HG03060 (cell line): ENCODE measurements at regions not wholly inside any gene's neighbourhood (a gene's known extent, or its start where the extent isn't known, plus 50 kb on each side); places are given as distances from the start of the nearest gene placed in this dataset.

Experiments
- ATAC-seq: cut with Tn5 transposase; IDR thresholded peaks from one replicate; pipeline ENCODE4 v1.9.1; 2021; ENCODE audit warnings: low read depth, moderate number of reproducible peaks; ENCODE audit not compliant: unreplicated experiment

DNA sequence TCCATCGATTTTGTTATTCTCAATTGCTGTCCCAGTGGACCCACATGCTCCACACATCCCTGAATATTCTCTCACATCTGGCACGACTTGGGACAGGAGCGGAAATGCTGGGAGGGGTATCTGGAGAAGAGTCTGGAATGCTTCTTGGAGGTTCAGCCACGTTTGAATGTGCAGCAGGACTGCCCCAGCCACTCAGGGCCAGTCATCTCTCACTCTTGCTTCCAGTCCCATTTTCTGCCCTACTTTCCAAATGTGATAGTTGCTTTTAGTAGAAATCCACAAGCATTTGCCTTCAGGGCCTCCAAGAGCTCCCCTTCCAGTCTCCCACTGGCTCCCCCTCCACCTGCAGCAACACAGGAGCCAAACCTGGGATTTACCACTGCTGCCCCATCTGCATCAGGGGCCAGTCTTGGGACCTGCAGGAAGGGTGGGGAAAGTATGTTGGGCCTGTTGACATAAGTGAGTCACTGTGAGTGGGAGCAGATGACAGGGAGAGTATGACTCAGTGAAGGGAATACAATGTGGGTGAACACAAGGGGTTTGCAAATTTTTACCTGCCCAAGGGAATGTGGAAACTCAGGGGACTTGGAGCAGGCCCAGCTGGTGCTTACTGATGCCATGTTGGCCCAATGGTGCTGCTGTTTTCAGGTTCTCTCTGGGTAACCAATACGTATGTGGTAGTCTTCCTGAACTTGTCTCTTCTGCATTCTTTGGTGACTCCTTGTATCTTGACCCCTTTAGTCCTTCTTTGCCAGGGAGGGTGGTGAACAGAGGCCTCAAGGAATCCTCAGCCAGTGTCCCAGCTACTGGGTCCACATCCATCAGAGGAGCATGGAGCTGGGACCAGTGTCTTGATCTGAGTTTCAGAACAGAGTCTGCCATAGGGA, 78.8 kb upstream of the CRHR1 start:
- no peak for ATAC-seq

DNA sequence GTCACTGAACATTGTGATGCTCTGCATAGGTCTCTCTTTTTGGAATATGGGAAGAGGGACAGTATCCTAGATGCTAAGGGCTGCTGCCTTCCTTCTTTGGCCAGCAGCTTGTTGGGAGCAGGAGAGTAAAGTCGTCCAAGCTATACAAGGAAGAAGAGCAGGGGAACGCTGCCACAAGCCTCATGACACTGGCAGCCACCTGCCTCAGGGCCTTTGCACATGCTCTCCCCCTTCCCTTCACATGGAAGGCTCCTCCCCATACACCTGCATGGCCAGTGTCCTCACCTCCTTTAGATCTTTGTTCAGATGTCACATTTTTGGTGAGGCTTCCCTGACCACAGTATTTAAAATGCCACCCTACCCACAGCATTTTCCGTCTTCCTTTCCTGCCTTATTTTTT, 78.1 kb upstream of the CRHR1 start:
- no peak for ATAC-seq

DNA sequence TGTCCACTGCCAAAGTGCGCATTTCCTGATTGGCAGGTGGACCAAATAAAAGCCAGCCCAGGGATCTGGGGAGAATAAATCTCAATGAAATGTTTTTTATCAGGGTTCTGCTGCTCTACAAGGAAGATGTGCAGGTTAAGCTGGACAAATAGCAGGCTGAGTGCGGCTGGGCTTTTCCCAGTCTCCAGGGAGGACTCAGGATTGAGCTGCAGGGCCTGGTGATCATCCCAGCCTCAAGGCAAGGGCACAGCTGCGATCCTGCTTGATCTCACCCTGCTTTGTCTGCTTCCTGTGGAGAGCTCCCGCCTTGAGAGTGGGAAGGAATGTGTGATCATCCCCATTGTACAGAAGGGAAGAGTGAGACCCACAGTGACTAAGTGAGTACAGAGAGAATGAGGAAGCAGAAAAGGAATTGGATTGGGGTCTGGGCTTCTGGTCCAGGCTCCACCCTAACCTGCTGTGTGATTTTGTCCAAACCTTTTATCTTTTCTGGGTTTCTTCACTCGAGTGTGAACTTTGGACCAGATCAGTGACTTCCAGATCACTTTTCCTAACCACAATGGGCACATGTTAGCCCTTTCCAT, 75.3 kb upstream of the CRHR1 start:
- ATAC-seq: no peak

DNA sequence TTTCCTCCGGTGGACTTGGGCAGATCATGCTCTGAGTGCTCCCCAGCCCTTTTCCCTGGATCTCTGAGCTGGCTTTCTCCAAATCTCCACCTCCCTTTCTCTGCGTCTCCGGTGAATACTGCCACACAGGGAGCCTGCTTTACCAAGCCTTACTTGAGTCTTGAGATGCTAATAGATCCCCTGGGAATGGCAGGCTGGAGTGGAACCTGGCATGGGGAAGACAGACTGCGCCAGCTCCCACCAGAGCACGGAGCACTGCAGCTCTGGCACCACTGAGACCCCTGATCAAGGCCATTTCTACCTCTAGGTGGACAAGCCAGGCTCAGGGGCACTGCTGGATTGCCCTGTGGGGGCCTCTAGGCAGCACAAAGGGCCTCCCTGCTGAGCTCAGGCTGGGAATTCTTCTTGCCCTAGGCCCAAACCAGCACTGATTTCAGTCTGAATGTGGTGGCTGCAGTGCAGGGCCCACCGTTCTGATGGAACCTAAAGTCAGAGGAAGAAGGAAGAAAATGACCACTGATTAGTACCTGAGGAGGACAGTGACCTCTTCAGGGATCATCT, 74.3 kb upstream of the CRHR1 start:
- no peak for ATAC-seq

DNA sequence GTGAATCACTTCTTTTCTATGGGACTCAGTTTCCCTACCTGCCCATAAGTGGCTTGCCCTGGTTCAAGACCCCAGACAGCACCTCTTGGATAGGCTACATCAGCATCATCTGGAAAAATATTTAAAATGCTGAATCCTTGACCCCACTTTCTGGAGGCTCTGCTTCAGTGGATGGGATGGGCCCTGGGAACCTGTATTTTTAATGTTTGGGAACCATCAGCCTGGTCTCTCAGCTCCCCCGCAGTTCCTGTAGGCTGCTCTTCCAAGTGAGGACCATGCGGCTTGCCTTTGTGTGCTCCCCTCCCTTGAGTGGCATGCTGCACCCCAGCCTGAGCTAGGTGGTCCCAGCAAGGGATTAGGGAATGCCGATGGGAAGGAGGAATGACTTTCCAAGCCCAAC, 68.3 kb upstream of the CRHR1 start:
- no peak for ATAC-seq

DNA sequence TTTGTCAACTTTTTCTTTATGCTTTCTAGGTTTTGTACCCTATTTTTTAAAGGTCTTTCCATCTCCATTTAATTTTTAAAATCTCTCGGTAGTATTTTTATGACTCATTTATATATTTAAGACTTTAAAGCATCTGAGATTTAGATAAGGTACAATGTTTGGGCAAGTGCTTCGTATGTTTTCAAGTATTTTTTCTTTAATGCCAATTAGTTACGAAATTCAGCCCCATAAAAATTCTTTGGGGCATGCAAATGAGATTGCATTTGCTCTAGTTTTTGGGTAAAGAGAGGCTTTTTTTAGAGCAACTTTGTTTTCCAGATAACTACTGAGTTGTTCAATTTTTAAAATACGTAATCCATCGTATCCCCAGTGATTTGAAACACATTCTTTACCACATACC, 65.3 kb upstream of the CRHR1 start:
- no peak for ATAC-seq

DNA sequence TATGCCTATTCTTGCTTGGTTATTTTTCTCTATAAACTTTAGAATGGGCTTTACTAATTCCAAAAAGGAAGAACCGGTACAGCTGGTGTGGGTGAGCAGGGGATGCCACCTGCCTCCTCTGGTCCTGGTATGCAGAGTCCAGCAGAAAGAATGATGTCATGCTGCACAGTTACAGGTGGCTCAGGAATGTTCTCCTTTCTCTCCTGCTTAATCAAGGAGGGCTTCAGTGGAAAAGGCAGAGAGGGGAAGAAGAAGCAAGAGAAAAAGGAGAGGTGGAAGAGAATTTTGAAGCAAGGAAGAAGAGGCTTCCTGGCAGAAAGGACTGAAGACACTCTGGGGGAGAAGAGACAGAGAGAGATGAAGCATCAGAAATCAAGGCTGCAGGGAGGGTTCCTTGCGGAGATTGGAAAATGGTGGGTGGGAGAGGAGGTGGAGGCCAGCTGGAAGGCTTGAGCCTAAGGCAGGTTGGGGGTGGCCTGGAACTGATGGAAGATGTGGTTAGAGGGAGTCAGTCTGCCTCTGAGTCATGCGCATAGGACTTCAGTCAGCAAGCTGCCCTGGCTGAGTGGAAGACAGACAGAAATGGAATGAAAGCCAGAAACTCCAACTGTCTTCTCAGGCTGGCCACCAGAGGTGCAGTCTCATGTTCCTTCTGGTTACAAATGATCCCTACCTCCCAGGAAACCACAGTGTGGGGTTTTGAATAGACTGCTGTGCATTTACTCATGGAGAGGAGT, 64.6 kb upstream of the CRHR1 start:
- ATAC-seq: no peak

DNA sequence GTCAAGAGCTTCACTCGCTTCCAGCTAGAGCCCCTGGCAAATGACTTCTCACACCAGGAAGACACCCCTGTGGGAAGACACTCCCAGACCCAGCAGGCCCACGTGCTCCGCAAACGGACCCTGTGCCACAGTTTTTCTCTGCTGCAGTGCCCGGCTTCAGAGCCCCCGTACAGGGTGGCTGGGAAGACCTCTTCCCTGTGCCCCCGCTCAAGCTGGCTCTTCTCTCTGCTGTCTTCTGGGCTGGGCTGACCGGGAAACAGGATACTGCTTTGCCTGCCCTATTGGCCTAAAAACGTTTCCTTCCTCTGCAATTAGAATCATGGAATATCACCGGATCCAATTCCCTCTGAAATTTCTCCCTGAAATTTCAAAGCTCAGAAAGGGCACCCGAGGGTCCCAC, 63.7 kb upstream of the CRHR1 start:
- no peak for ATAC-seq

DNA sequence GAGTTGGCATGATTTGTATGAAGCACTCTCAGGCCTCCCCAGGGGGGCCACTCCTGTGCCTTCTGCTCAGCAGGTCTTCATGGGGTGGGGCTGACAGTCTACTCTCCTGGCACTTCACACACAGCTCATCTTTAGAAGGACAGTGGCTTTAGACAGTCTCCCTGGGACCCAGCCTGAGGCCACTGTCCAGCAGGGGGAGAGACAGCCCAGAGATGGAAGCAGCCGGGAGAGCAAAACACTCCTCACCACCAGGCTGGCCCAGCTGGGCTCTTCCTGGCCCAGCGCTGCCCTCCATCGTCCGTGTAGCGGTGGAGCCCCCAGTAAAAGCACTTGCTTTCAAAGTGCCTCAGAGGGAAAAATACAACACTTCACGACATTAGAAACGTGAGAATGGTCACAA, 62.0 kb upstream of the CRHR1 start:
- no peak for ATAC-seq

DNA sequence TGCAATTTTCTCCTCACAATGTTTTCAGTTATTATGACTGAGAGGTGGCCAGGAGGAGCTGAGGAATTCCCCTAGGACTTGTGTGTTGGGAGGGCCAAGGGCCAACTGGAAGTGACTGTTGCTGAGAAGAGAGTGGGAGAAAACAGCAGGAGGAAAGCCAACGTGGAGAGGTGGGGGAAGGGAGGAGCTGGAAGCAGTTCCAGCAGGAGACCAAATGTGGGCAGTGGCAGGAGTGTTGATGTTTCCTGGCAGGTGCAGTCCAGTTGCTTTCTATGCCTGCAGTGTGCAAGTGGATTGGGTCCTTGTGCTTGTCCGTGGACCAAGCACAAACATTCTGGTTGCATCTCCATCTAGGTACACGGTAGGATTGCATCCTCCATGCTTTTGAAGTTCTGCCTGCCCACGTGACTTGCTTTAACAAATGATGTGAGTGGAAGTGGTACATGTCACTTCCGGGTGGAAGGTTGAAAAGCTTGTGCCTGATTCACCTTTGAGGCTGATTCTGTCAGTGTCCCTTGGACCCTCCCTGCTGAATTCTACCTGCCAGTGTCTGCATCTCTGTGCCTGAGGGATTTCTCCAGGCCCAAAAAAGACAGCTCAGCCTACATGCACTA, 54.7 kb upstream of the CRHR1 start:
- no peak for ATAC-seq

DNA sequence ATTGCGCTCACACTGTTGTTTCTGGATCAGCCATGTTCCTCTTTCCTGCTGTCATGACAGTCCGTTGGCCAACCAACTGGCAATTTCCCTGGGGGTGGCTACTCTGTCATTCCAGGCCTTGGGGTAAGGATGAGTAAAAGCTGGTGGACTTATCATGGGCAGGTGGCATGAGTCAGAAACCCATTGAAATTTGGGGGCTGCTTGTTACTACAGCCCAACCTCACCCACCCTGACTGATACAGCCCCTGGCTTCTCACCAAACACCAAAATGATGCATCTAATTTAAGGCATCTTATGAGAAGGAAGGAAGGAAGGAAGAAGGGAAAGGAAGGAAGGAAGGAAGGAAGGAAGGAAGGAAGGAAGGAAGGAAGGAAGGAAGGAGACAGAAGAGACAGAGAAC, 53.9 kb upstream of the CRHR1 start:
- ATAC-seq: no peak

DNA sequence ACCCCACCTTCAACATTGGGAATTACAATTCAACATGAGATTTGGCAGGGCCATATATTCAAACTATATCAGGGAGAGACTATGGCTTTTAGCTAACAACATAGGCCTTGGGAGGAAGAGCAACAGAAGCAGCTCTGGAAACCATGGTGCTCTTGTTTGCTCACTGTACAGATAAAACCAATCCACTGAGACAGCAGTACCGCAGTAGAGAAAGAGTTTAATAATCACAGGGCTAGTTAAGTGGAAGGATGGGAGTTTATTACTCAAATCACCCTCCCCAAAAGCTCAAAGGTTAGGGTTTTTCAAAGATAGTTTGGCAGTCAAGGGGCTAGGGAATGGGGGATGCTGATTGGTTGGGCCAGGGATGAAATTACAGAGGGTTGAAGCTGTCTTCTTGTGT, 52.7 kb upstream of the CRHR1 start:
- ATAC-seq: no peak

DNA sequence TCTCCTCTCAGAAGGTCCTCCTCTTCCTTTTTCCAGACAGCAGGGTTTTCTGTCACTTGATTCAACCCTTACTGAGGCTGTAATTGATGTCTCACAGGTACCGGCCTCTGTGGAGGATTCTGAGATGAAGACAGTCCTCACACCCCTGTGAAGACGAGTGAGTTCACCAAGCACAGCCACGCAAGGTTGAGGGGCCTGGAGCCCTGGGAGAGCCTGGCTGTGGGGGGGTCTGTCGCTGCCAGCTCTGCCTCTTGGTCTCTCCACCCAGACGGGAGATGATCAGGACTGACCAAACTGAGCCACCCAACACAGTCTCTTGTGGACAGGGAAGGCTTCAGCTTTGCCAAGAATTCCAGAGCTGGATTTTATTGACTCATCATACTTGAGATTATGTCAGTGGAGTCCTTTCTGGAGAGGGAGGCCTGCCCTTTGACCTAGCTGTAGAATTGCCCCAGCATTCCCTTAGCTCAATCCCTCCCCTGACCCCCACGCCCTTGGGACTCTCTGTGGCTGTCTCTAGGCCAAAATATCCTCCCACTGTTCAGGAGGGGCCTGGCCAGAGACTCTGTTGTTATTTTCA, 51.1 kb upstream of the CRHR1 start:
- ATAC-seq: no peak

DNA sequence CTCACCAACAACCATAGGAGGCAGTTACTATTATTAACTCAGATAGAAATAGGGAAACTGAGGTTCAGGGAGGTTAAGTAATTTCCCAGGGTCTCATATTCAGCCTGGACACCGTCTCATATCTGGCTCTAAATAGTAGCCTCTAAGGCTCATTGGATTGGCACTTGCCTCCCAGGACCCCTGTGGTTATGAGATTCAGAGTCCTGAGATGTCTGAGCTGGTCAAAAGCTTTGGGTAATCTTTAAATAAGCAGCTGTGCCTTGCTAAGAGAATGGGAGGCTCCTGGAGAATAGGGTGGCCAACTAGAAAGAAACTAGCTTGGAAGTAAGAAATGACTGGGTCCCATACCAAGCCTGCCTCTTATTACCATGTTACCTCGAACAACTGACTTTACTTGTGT, 50.3 kb upstream of the CRHR1 start:
- ATAC-seq: no peak
